ENCODE measurements at regions not wholly inside any gene's neighbourhood (a gene's known extent, or its start where the extent isn't known, plus 50 kb on each side); places are given as distances from the start of the nearest gene placed in this dataset.

DNA sequence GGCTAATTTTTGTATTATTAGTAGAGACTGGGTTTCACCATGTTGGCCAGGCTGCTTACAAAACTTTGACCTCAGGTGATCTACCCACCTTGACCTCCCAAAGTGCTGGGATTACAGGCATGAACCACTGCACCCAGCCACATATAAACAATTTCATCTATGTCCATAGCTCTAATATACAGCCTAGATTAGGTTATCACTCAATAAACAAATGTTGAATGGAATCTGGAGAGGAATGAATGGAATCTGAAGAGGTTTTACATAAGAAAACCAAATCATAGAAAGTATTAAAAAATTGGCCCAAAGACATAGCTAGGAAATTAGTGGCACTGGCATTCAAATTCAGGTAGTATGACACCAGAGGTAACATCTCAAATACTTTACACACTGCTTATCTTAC is 1401.4 kb upstream of the TENM4 start:
- no peak for ATAC-seq (ENCODE audit: insufficient read depth, low FRiP score)
- H3K4me3 ChIP-seq, result no peak overlapping the region

DNA sequence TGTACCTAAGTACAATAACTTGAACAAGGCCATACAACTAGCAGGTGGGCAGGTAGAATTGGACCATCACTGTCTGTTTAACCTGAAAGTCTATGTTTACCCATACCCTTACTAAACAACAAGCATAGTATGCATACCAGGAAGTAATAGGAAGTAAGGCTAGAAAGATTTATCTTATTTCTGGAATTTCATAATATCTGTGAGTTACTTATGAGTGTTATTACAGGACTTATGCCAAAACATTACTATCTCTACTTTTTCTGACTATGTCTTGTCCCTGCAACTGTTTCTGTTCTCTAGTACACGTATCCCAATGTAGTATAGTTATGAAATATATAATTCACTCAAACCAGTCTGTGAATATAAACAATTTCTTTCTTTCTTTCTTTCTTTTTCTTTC is 1400.8 kb upstream of the TENM4 start:
- no peak for ATAC-seq (ENCODE audit: insufficient read depth, low FRiP score)
- H3K9ac ChIP-seq (ENCODE audit: insufficient read depth in 1 of 2, low read length in 2 of 2), result no peak overlapping the region

More for the DNA sequence above, 1401.4 kb upstream of the TENM4 start:
- TF ChIP-seq, protein P1, sequence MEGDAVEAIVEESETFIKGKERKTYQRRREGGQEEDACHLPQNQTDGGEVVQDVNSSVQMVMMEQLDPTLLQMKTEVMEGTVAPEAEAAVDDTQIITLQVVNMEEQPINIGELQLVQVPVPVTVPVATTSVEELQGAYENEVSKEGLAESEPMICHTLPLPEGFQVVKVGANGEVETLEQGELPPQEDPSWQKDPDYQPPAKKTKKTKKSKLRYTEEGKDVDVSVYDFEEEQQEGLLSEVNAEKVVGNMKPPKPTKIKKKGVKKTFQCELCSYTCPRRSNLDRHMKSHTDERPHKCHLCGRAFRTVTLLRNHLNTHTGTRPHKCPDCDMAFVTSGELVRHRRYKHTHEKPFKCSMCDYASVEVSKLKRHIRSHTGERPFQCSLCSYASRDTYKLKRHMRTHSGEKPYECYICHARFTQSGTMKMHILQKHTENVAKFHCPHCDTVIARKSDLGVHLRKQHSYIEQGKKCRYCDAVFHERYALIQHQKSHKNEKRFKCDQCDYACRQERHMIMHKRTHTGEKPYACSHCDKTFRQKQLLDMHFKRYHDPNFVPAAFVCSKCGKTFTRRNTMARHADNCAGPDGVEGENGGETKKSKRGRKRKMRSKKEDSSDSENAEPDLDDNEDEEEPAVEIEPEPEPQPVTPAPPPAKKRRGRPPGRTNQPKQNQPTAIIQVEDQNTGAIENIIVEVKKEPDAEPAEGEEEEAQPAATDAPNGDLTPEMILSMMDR (IDR thresholded peaks at IDR 0.05; ENCODE audit: control extremely low read depth, extremely low read depth), result no peak
- no peaks in the 10 kb centered on the region for H3K27me3 ChIP-seq (ENCODE audit: control insufficient read depth in 3 of 3, insufficient read depth in 3 of 3, low read length in 2 of 3)
- H3K9me3 ChIP-seq (ENCODE audit: control insufficient read depth in 4 of 4, insufficient read depth in 3 of 4, low read length in 3 of 4), result no peaks in the 10 kb centered on the region
- no peaks in the 10 kb centered on the region for H3K36me3 ChIP-seq (ENCODE audit: control insufficient read depth in 4 of 4, insufficient read depth in 4 of 4, low read length in 4 of 4)
- H3K9ac ChIP-seq (ENCODE audit: insufficient read depth in 1 of 2, low read length in 2 of 2), result no peak overlapping the region
- no peak overlapping the region for H3K27ac ChIP-seq (ENCODE audit: low read depth in 1 of 2, low read length in 1 of 2)
- H3K4me1 ChIP-seq (ENCODE audit: control insufficient read depth in 5 of 5, insufficient read depth in 5 of 5, low read length in 5 of 5), result peaks cover 0 to 3% (median 0%) of the 10 kb centered on the region in 5 donors
- DNase-seq, result peak in 1 of 3 donors; percentile 5

DNA sequence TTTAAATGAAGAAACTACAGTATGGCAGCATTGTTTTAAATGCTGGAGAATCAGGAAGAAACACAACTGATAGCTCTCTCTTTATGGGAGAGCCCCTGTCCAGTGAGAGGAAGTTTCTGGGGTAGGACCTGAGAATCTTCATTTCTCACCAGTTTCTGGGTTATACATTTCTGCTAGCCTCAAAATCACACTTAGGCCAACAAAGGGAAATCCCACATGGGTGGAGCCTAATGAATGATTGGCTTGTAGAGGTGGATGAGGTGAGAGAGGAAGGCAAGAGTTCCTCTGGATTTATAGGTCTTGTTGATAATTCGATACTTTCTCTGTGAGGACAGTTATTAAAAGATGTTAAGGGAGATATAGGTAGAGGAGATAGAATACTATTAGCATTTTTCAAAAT is 1397.3 kb upstream of the TENM4 start:
- H3K27me3 ChIP-seq (ENCODE audit: control insufficient read depth in 3 of 3, insufficient read depth in 3 of 3, low read length in 2 of 3), result no peaks in the 10 kb centered on the region
- H3K4me3 ChIP-seq, result no peak overlapping the region
- ATAC-seq (ENCODE audit: insufficient read depth, low FRiP score), result no peak
- TF ChIP-seq, protein P1 (IDR thresholded peaks at IDR 0.05; ENCODE audit: control extremely low read depth, extremely low read depth), result no peak
- H3K36me3 ChIP-seq (ENCODE audit: control insufficient read depth in 4 of 4, insufficient read depth in 4 of 4, low read length in 4 of 4), result no peaks in the 10 kb centered on the region
- 85 to 90% methylated on average over 1 of the region's 1 CpG for WGBS, 2 donors
- no peak for DNase-seq
- H3K9ac ChIP-seq (ENCODE audit: insufficient read depth in 1 of 2, low read length in 2 of 2), result no peak overlapping the region
- no peaks in the 10 kb centered on the region for H3K9me3 ChIP-seq (ENCODE audit: control insufficient read depth in 4 of 4, insufficient read depth in 3 of 4, low read length in 3 of 4)
- no peak overlapping the region for H3K27ac ChIP-seq (ENCODE audit: low read depth in 1 of 2, low read length in 1 of 2)
- peaks cover 0 to 3% (median 0%) of the 10 kb centered on the region in 5 donors for H3K4me1 ChIP-seq (ENCODE audit: control insufficient read depth in 5 of 5, insufficient read depth in 5 of 5, low read length in 5 of 5)

More for the DNA sequence above, 1400.8 kb upstream of the TENM4 start:
- H3K4me3 ChIP-seq, result no peak overlapping the region
- no peaks in the 10 kb centered on the region for H3K36me3 ChIP-seq (ENCODE audit: control insufficient read depth in 4 of 4, insufficient read depth in 4 of 4, low read length in 4 of 4)
- DNase-seq, result no peak
- H3K27ac ChIP-seq (ENCODE audit: low read depth in 1 of 2, low read length in 1 of 2), result no peak overlapping the region
- H3K9me3 ChIP-seq (ENCODE audit: control insufficient read depth in 4 of 4, insufficient read depth in 3 of 4, low read length in 3 of 4), result no peaks in the 10 kb centered on the region
- 57 to 78% methylated on average over 1 of the region's 1 CpG for WGBS, 2 donors
- H3K27me3 ChIP-seq (ENCODE audit: control insufficient read depth in 3 of 3, insufficient read depth in 3 of 3, low read length in 2 of 3), result no peaks in the 10 kb centered on the region
- TF ChIP-seq, protein P1 (IDR thresholded peaks at IDR 0.05; ENCODE audit: control extremely low read depth, extremely low read depth), result no peak
- peaks cover 0 to 3% (median 0%) of the 10 kb centered on the region in 5 donors for H3K4me1 ChIP-seq (ENCODE audit: control insufficient read depth in 5 of 5, insufficient read depth in 5 of 5, low read length in 5 of 5)

DNA sequence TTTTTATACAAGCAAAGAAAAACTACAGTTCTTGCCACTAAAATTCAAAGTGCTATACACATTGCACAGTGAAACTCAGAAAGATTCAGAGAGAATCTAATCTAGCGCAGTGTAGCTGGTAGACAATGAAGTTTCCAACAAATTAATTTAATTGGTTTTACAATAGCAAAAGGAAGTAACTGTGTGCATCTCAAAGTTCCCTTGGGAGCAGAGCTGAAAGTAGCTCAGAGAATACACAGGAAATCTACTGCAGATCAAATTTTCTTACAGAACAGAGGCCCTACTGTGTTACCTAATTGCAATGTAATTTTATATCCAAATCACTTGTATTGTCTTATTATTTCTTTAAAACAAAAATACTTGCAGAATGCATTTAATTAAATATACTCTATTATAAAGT is 1396.2 kb upstream of the TENM4 start:
- no peak for ATAC-seq (ENCODE audit: insufficient read depth, low FRiP score)
- Histone ChIP-seq H3K4me1 (ENCODE audit: control insufficient read depth in 5 of 5, insufficient read depth in 5 of 5, low read length in 5 of 5) (no peaks in the 10 kb centered on the region), H3K36me3 (ENCODE audit: control insufficient read depth in 4 of 4, insufficient read depth in 4 of 4, low read length in 4 of 4) (no peaks in the 10 kb centered on the region), H3K27ac (ENCODE audit: low read depth in 1 of 2, low read length in 1 of 2) (no peak overlapping the region), H3K4me3 (no peak overlapping the region), H3K9me3 (ENCODE audit: control insufficient read depth in 4 of 4, insufficient read depth in 3 of 4, low read length in 3 of 4) (no peaks in the 10 kb centered on the region), H3K9ac (ENCODE audit: insufficient read depth in 1 of 2, low read length in 2 of 2) (no peak overlapping the region), H3K27me3 (ENCODE audit: control insufficient read depth in 3 of 3, insufficient read depth in 3 of 3, low read length in 2 of 3) (no peaks in the 10 kb centered on the region)
- 89 to 90% methylated on average over 1 of the region's 1 CpG for WGBS, 2 donors
- TF ChIP-seq, protein P1 (IDR thresholded peaks at IDR 0.05; ENCODE audit: control extremely low read depth, extremely low read depth), result no peak
- no peak for DNase-seq

Data from lung (tissue), 11 donors.